Right lobe of liver (tissue), 6 donors: ENCODE measurements at regions not wholly inside any gene's neighbourhood (a gene's known extent, or its start where the extent isn't known, plus 50 kb on each side); places are given as distances from the start of the nearest gene placed in this dataset.
A peak's percentile ranks its signal among the peaks of the same experiment; 100 is the strongest.

Experiments used
- ATAC-seq, 4 donors: fragments of 200-7000 bp; cut with Tn5 transposase; one replicate each; pipeline ENCODE4 v1.9.1; 2020; ENCODE audit warnings: mild to moderate bottlenecking in 4 of 4, moderate library complexity in 4 of 4
- DNase-seq, 3 donors: peaks; one replicate each; pipeline ENCODE4 v3.0.0-alpha.2; 2020
- H3K27ac ChIP-seq, 3 donors: fragments of 200-600 bp; one replicate each; pipeline ENCODE4 v1.8.0; 2022
- H3K27me3 ChIP-seq, 2 donors: fragments of 200-600 bp; one replicate each; pipeline ENCODE4 v1.8.0; 2022
- H3K36me3 ChIP-seq, 4 donors: fragments of 200-600 bp; sonication (generic) in 1 of 4; one replicate each; pipeline versions ENCODE4 v1.5.1 to v1.8.0; 2017 to 2022; ENCODE audit warnings: control low read depth in 1 of 4
- H3K4me1 ChIP-seq, 4 donors: fragments of 200-600 bp; sonication (generic) in 1 of 4; one replicate each; pipeline versions ENCODE4 v1.5.1 to v1.8.0; 2017 to 2022; ENCODE audit warnings: control low read depth in 1 of 4
- H3K4me3 ChIP-seq, 3 donors: fragments of 200-600 bp; one replicate each; pipeline ENCODE4 v1.8.0; 2022
- H3K9me3 ChIP-seq, 4 donors: fragments of 200-600 bp; sonication (generic) in 1 of 4; one replicate each; pipeline versions ENCODE4 v1.5.1 to v1.8.0; 2017 to 2022; ENCODE audit warnings: control low read depth in 1 of 4
- CTCF ChIP-seq, 4 donors: fragments of 200-600 bp in 3 of 4; fragments of 450-650 bp in 1 of 4; IDR thresholded peaks; one replicate each; pipeline versions ENCODE4 v1.5.1 to v1.8.0; 2016 to 2022; ENCODE audit warnings: antibody characterized with exemption in 4 of 4, mild to moderate bottlenecking in 2 of 4
- POLR2A ChIP-seq: fragments of 450-650 bp; IDR thresholded peaks from one replicate; pipeline ENCODE4 v1.6.1; 2017; ENCODE audit warnings: antibody characterized with exemption, mild to moderate bottlenecking
- WGBS: methylation state at CpG from one replicate; pipeline ENCODE4 v1.1.6; 2018; ENCODE audit warnings: low coverage, low lambda C conversion rate; ENCODE audit not compliant: insufficient coverage; ENCODE audit errors: missing lambda C conversion rate; 5-methylcytosine and 5-hydroxymethylcytosine counted together
- intact Hi-C, 2 donors: fragments of 100-400 bp; cut with DNase I; formaldehyde crosslinking; loops; one replicate each; pipeline versions ENCODE4 v1.11.2 to v1.14.1; 2022
- donor health status: DM: no; HTN: yes; CAD: no.
- donor health status: DM: no; HTN: no; CAD: no.
- donor health status: DM: no; HTN: no; CAD: no.
- donor health status: DM: no; HTN: yes; CAD: no.
- donor health status: DM: no; HTN: yes; CAD: no.

GRCh38 chr15:47395076-47395475 is 322.2 kb upstream of the SEMA6D start:
- no peaks in the 10 kb centered on the region for H3K9me3 ChIP-seq
- H3K4me3 ChIP-seq: no peak overlapping the region
- no peaks in the 10 kb centered on the region for H3K4me1 ChIP-seq
- no peaks in the 10 kb centered on the region for H3K27me3 ChIP-seq
- ATAC-seq (no peak), DNase-seq (no peak)
- intact Hi-C loops: no loop called here
- H3K27ac ChIP-seq: no peak overlapping the region
- TF ChIP-seq POLR2A (no peak), CTCF (IDR thresholded peaks at IDR 0.05) (no peak)
- H3K36me3 ChIP-seq: no peaks in the 10 kb centered on the region

DNA sequence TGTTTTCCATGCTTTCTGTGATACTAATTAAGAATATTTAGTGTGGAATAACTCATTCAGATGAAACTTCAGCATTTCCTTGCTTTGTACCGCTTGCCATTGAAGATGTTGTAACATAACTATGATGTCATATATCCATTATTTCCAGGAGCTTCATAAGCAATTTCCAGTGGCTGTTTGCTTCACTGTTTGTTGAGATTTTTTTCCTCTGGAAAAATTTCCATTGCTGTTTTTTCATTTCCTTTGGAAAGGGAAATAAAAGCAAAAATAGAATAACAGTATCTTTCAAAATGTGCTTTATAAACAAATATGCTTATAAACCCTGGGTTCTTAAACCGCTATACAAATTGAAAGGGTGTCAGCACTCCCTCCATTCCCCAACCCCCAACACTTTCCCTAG is 319.6 kb upstream of the SEMA6D start:
- Histone ChIP-seq H3K4me3 (no peak overlapping the region), H3K4me1 (no peaks in the 10 kb centered on the region), H3K36me3 (no peaks in the 10 kb centered on the region), H3K9me3 (no peaks in the 10 kb centered on the region), H3K27ac (no peak overlapping the region), H3K27me3 (no peaks in the 10 kb centered on the region)
- WGBS: 63% methylated on average over 2 of the region's 2 CpGs
- DNase-seq (no peak), ATAC-seq (peak in 1 of 4 donors; percentile 38)
- TF ChIP-seq POLR2A (no peak), CTCF (IDR thresholded peaks at IDR 0.05) (no peak)
- intact Hi-C loops: no loop called here

DNA sequence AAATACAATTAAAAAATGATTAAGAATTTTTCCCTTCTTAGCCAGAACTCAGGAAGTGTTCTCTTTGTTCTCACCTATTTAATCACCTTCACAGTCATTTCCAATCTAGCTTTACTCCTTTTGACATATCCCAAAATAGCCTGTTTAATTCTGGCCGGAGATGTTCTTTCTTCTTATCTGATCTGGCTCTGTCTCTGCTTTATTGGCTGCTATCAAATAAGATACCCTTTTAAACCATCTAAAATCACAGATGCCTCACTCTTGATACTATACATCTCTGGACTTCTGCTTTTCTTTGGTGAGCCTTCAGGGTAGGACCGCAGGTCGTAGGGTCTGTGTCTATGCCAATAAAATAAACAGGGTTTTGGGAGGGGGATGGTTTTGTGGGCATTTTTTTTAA is 319.2 kb upstream of the SEMA6D start:
- 47% methylated on average over 3 of the region's 3 CpGs for WGBS

GRCh38 chr15:47398594-47398993 is 318.7 kb upstream of the SEMA6D start:
- Histone ChIP-seq H3K9me3 (no peaks in the 10 kb centered on the region), H3K36me3 (no peaks in the 10 kb centered on the region), H3K27me3 (no peaks in the 10 kb centered on the region), H3K4me1 (no peaks in the 10 kb centered on the region), H3K4me3 (no peak overlapping the region), H3K27ac (no peak overlapping the region)
- no peak for TF ChIP-seq POLR2A
- TF ChIP-seq CTCF (IDR thresholded peaks at IDR 0.05): no peak
- intact Hi-C loops: no loop called here
- DNase-seq (no peak), ATAC-seq (no peak)
- 50% methylated on average over 5 of the region's 5 CpGs for WGBS

More for the DNA sequence above, 319.2 kb upstream of the SEMA6D start:
- DNase-seq (no peak), ATAC-seq (no peak)
- H3K9me3 ChIP-seq: no peaks in the 10 kb centered on the region
- no peaks in the 10 kb centered on the region for H3K36me3 ChIP-seq
- no peaks in the 10 kb centered on the region for H3K27me3 ChIP-seq
- intact Hi-C loops: no loop called here
- no peaks in the 10 kb centered on the region for H3K4me1 ChIP-seq
- H3K27ac ChIP-seq: no peak overlapping the region
- no peak overlapping the region for H3K4me3 ChIP-seq
- TF ChIP-seq POLR2A (no peak), CTCF (IDR thresholded peaks at IDR 0.05) (no peak)

DNA sequence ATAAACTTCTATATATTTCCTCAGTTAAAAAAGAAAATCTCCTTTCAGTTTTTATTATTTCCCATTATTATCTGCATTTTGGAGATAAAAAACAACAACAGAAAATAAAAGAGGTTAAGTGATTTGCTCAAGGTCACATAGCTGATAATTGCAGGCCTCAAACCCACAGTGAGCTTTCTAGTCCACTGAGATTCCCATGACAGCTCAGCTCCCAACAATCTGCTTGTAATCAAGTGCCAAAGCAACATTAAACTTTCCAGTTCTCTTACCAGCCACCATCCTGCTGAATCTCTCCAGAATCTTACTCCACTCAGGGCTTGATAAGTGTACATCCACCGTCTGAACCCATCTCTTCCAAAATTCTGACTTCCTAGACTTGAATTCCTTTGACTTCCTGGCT is 318.2 kb upstream of the SEMA6D start:
- ATAC-seq (no peak), DNase-seq (no peak)
- Histone ChIP-seq H3K27me3 (no peaks in the 10 kb centered on the region), H3K36me3 (no peaks in the 10 kb centered on the region), H3K4me3 (no peak overlapping the region), H3K27ac (no peak overlapping the region), H3K4me1 (no peaks in the 10 kb centered on the region), H3K9me3 (no peaks in the 10 kb centered on the region)
- intact Hi-C loops: no loop called here
- WGBS: 33% methylated on average over 1 of the region's 1 CpG
- no peak for TF ChIP-seq POLR2A
- no peak for TF ChIP-seq CTCF (IDR thresholded peaks at IDR 0.05)
